Raji (cell line): ENCODE measurements at regions not wholly inside any gene's neighbourhood (a gene's known extent, or its start where the extent isn't known, plus 50 kb on each side); places are given as distances from the start of the nearest gene placed in this dataset.

Experiments used
- POLR2A ChIP-seq: IDR thresholded peaks from 2 replicates; pipeline ENCODE4 v1.6.1; 2011; ENCODE audit warnings: low read depth, low read length, control low read depth; ENCODE audit not compliant: insufficient read depth

GRCh38 chr15:31811641-31812040 is 218.7 kb upstream of the CHRNA7 start:
- TF ChIP-seq POLR2A: no peak

- no peak for TF ChIP-seq POLR2A
These were observed 216.2 kb upstream of the CHRNA7 start for GRCh38 chr15:31814082-31814481.

- no peak for TF ChIP-seq POLR2A
These were observed 214.7 kb upstream of the CHRNA7 start for GRCh38 chr15:31815411-31816155.

GRCh38 chr15:31822463-31822862 is 207.9 kb upstream of the CHRNA7 start:
- TF ChIP-seq POLR2A: no peak

GRCh38 chr15:31824024-31824423 is 206.3 kb upstream of the CHRNA7 start:
- no peak for TF ChIP-seq POLR2A

- TF ChIP-seq POLR2A: no peak
These were observed 201.7 kb upstream of the CHRNA7 start for GRCh38 chr15:31828594-31828993.

GRCh38 chr15:31830591-31830990 is 199.7 kb upstream of the CHRNA7 start:
- no peak for TF ChIP-seq POLR2A

GRCh38 chr15:31831596-31831995 is 198.7 kb upstream of the CHRNA7 start:
- TF ChIP-seq POLR2A: no peak

GRCh38 chr15:31834654-31835053 is 195.7 kb upstream of the CHRNA7 start:
- no peak for TF ChIP-seq POLR2A

GRCh38 chr15:31839388-31839787 is 190.9 kb upstream of the CHRNA7 start:
- no peak for TF ChIP-seq POLR2A

GRCh38 chr15:31840849-31841476 is 189.4 kb upstream of the CHRNA7 start:
- no peak for TF ChIP-seq POLR2A

GRCh38 chr15:31842532-31843195 is 187.7 kb upstream of the CHRNA7 start:
- TF ChIP-seq POLR2A: no peak

- no peak for TF ChIP-seq POLR2A
These were observed 186.8 kb upstream of the CHRNA7 start for GRCh38 chr15:31843426-31844055.

- no peak for TF ChIP-seq POLR2A
These were observed 184.5 kb upstream of the CHRNA7 start for GRCh38 chr15:31845791-31846190.

- TF ChIP-seq POLR2A: no peak
These were observed 182.4 kb upstream of the CHRNA7 start for GRCh38 chr15:31847961-31848360.

- TF ChIP-seq POLR2A: no peak
These were observed 181.7 kb upstream of the CHRNA7 start for GRCh38 chr15:31848621-31849020.
